EL (cell line): ENCODE measurements at regions not wholly inside any gene's neighbourhood (a gene's known extent, or its start where the extent isn't known, plus 50 kb on each side); places are given as distances from the start of the nearest gene placed in this dataset.
"Not testable (repeated sequence)": the region's sequence is repeated elsewhere in the genome, so short reads cannot be mapped to it uniquely, and the experiment has no call there.

ENCODE experiments used
- DNase-seq: peaks from one replicate; pipeline ENCODE4 v3.0.0-alpha.2; 2016

GRCh38 chr19:28333909-28334308 is 879.0 kb downstream of the UQCRFS1 start:
- DNase-seq: no peak

- no peak for DNase-seq
Measured at GRCh38 chr19:28332886-28333285, 880.1 kb downstream of the UQCRFS1 start.

- DNase-seq: no peak
Measured at GRCh38 chr19:28332351-28332750, 880.6 kb downstream of the UQCRFS1 start.

GRCh38 chr19:28331596-28331995 is 881.4 kb downstream of the UQCRFS1 start:
- DNase-seq: no peak

GRCh38 chr19:28330831-28331230 is 882.1 kb downstream of the UQCRFS1 start:
- DNase-seq: no peak

GRCh38 chr19:28329429-28329828 is 883.5 kb downstream of the UQCRFS1 start:
- no peak for DNase-seq

- no peak for DNase-seq
Measured at GRCh38 chr19:28327905-28328304, 885.0 kb downstream of the UQCRFS1 start.

- DNase-seq: no peak
Measured at GRCh38 chr19:28326746-28327145, 886.2 kb downstream of the UQCRFS1 start.

- DNase-seq: no peak
Measured at GRCh38 chr19:28324275-28325060, 888.5 kb downstream of the UQCRFS1 start.

GRCh38 chr19:28322945-28323344 is 890.0 kb downstream of the UQCRFS1 start:
- no peak for DNase-seq

- DNase-seq: no peak
Measured at GRCh38 chr19:28322491-28322890, 890.5 kb downstream of the UQCRFS1 start.

GRCh38 chr19:28319918-28320317 is 893.0 kb downstream of the UQCRFS1 start:
- DNase-seq: no peak

GRCh38 chr19:28319227-28319626 is 893.7 kb downstream of the UQCRFS1 start:
- DNase-seq: no peak

- DNase-seq: no peak
Measured at GRCh38 chr19:28318469-28319179, 894.3 kb downstream of the UQCRFS1 start.

GRCh38 chr19:28316464-28316863 is 896.5 kb downstream of the UQCRFS1 start:
- DNase-seq: no peak

- no peak for DNase-seq
Measured at GRCh38 chr19:28314756-28315155, 898.2 kb downstream of the UQCRFS1 start.

GRCh38 chr19:28314287-28314686 is 898.7 kb downstream of the UQCRFS1 start:
- DNase-seq: no peak

- peak; percentile 34 for DNase-seq
Measured at GRCh38 chr19:28313633-28314032, 899.3 kb downstream of the UQCRFS1 start.

GRCh38 chr19:28312269-28312668 is 900.7 kb downstream of the UQCRFS1 start:
- no peak for DNase-seq

- not testable (repeated sequence) for DNase-seq
Measured at GRCh38 chr19:28310829-28311228, 902.1 kb downstream of the UQCRFS1 start.

- no peak for DNase-seq
Measured at GRCh38 chr19:28309070-28309469, 903.9 kb downstream of the UQCRFS1 start.

GRCh38 chr19:28307963-28308362 is 905.0 kb downstream of the UQCRFS1 start:
- no peak for DNase-seq

- no peak for DNase-seq
Measured at GRCh38 chr19:28307487-28307886, 905.5 kb downstream of the UQCRFS1 start.

- no peak for DNase-seq
Measured at GRCh38 chr19:28305513-28305912, 907.4 kb downstream of the UQCRFS1 start.
